ENCODE measurements at regions not wholly inside any gene's neighbourhood (a gene's known extent, or its start where the extent isn't known, plus 50 kb on each side); places are given as distances from the start of the nearest gene placed in this dataset.

GRCh38 chr13:40351537-40352379 is 314.7 kb downstream of the FOXO1 start:
- TF ChIP-seq POLR2A (IDR thresholded peaks at IDR 0.05; ENCODE audit: low read length) (no peak), GATA1 (IDR thresholded peaks at IDR 0.05; ENCODE audit: low read depth, low read length) (no peak)

Data from erythroblast (primary cell).